ENCODE measurements at regions not wholly inside any gene's neighbourhood (a gene's known extent, or its start where the extent isn't known, plus 50 kb on each side); places are given as distances from the start of the nearest gene placed in this dataset.
"Not testable (repeated sequence)": the region's sequence is repeated elsewhere in the genome, so short reads cannot be mapped to it uniquely, and the experiment has no call there.

DNA sequence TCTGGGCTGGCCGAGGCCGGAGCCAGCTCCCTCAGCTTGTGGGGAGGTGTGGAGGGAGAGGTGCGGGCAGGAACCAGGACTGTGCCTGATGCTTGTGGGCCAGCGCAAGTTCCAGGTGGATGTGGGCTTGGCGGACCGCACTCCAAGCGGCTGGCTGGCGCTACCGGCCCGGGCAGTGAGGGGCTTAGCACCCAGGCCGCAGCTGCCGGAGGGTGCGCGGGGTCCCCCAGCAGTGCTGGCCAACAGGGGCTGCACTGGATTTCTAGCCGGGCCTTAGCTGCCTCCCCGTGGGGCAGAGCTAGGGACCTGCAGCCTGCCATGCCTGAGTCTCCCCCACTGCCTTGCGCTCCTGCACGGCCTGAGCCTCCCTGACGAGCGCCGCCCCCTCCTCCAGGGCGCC, 242.8 kb downstream of the CCSER2 start:
- no peak for DNase-seq (ENCODE audit: low read depth)

DNA sequence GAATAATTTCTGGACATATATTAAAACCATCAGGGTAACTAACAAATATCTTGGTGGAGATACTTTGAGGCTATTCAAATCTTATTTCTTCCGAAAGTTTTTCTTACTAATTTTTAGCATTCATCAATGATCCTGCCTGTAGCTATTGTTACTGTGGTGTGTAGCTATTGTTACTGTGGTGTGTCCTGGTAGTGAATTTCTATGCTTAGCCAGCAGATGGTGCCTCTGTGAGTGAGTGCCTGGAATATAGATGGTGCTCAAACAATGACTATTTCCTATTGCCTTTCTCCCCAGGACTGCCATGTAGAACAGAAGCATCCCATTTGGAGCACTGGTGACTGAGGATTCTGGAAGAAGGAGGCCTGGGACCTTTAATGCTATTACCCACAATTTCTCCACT, 245.7 kb downstream of the CCSER2 start:
- no peak for DNase-seq (ENCODE audit: low read depth)

DNA sequence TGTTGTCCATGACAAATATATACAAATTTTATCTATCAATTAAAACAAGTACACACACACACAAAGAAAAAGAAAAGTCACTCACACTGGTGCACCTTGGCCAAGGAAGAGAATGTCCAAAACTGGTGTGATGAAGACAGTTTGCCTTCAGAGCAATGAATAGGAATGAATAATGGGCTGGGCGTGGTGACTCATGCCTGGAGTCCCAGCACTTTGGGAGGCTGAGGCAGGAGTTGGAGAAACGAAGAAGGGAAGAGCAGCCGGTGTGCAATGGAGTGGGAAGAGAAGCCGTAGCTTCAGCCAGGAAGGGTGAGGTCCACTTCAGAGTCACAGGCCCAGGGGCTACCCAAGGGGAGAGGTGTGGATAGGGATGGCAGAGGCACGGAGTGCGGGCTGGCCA, 253.6 kb downstream of the CCSER2 start:
- DNase-seq (ENCODE audit: low read depth): no peak

DNA sequence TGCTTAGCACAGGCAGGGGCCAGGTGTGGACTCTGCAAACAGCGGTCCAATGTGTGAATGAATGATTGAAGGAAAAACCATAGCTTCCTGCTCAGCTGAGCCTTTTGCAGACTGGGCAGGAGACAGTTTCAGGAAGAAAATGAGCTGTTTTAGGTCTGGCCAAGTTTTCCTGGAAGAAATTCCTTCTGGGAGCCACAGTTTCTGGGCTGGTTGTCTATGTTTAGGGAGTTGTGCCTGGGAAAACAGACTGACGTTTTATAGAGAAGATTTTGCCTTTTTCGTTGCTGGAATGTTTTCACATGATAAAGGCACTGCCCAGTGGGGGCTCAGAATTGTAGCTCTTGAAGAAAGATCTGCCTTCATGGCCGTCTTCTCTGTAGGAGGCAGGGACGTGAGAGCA, 255.1 kb downstream of the CCSER2 start:
- DNase-seq (ENCODE audit: low read depth): no peak

DNA sequence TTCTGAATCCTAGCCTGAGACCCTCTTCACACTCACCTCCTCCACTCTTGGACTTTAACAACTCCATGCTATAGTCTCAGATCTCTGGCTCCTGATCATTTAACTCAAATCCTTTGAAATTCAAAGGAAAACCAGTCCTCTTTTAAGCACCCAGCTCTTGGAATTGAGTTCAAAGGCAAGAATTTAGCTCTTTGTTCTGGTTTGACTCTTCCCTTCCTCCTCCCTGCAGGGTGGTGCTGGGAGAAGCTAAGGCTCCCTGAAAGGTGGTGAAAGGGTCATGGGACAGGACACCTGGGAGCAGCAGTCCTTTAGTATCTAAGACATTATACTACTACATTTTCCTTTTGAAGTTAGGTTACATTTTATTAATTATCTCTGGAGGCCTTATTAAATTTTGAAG, 259.4 kb downstream of the CCSER2 start:
- no peak for DNase-seq (ENCODE audit: low read depth)

DNA sequence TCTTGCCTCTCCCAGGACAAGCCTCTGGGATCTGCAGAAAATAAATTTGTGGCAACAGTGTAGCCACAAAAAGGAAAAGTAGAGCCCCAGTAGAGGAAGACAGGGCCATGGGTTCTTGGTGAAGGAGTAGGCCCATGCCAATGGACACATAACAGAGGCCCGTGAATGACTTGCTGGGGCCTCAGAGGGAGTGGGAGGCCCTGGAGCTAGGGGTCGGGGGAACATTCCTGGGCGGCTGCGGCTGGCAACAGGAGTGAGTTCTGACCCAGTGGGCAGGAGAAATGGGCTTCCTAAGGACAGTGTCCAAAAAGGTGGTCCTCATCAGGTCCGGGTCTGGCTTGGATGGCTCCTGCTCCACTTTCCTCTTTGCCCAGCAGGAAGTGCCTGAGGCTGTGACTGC, 260.0 kb downstream of the CCSER2 start:
- DNase-seq (ENCODE audit: low read depth): no peak

DNA sequence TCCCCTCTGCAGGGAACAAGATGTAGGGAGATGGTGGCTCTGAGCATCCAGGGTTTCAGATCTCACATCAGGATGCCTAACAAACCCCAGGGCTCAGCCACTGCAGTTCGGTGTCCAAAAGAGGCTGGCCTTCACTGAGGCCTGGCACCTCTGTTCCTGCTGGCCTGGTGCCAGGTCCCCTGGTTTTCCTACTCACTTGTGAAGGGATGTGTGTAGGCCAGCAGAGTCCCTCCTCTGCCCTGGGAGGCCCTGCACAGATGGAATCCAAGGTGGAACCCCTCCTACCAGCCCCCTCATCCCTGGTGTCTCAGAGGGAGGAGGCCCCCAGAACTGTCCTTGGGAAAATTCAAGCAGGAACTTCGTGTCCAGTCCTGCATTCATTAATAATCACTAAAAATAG, 260.6 kb downstream of the CCSER2 start:
- no peak for DNase-seq (ENCODE audit: low read depth)

DNA sequence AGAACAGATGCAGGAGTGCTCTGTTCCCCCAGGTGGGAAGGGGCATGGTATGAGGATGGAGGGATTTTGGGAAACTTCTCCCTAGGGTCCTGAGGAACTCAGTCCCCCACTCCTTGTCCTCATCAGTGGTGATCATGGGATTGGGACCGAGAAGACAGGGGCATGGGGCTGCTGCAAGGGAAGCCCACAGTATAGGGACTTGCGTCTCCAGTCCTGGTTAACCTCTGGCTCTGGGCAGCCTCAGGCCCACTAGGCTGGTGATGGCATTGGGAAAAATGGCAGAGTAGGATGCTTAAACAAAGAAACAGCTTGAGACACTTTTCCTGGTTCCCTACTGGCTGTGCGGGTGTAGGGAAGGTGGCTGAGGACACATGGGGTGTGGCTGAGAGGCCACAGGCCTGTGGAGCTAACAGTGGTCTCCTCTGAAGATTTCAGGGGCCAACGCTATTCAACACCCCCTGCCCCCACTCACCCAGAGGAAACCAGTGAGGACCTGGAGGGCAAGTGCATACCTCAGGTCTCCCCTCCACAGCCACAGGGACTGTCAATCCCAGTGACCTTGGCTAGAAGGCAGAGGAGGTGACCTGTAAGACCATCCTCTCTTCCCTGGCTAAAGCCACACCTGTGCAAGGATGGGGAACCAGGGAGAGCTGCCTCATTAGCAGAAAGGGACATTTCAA, 261.3 kb downstream of the CCSER2 start:
- DNase-seq (ENCODE audit: low read depth): no peak

DNA sequence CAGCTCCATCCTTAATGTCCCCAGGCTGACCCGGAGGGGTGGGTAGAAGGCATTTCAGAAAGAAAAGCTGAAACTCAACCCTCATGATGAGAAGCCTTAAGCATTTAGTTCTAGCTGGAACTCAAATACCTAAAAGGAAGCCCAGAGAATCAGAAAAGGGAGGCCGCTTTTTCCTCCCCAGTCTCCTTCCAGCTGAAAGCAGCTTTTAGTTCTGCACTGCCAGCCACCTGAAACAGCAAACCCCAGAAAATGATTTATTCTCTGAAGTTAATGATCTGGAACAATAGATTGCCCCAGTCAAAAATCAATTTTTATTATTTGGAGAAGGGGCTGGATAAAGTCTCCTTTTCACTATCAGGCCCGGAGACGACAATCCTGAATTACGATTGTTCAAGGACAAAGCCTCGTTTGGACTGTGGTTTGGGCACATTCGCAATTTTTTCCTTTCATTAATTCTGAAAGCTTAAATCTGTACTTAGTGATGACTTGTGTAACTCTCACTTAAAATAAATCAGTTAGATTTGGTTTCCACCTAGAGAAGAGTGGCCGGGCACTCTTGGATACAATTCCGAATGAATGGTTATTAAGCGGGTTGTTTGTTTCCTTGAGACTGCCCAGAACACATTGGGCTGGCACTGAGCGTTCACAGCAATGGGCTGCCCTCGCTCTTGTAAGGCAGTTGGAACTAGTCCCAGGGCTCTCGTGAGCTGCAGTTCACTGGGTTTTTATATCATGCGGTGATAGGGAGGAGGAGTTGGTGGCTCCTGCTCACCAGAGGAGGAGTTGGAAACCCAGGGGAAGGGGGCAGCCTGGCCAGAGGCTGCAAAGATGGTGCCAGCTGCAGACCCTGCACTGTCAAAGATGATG, 262.2 kb downstream of the CCSER2 start:
- no peak for DNase-seq (ENCODE audit: low read depth)

DNA sequence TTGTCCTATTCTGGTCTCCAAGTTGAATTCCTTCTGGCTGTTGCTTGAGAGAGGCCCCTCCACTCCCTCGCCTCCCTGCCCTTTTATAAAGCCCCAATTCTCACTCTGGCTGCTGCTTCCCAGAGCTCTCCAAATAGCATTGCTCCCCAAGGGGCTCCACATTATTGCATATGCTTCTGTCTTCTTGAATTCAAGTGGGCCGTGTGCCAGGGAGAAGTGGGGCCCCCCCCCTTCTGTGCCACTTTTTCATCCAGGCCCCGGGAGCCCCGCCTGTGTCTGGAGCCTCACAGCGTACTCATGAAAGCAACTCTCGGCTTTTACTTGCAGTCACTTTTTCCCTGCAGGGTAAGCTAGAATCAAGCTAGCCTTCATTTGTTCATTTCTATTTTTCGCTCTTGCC, 265.1 kb downstream of the CCSER2 start:
- no peak for DNase-seq (ENCODE audit: low read depth)

DNA sequence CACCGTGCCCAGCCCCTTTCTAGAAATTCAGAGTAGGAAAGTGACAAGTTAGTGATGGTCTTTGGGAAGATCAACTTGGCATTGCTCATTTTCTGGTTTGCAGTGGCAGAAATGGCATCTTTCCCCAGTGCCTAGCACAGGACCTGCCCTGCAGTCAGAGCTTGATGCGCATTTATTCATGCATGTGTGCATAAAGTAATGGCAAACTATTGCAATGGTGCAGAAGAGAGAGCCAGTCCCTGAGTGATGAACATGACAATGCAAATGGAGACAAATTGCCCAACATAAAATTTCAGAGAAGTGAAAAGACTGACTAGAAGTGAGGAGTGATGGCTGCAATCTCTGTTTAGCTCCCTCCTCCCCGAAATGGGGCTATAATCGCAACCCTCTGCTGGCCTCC, 268.2 kb downstream of the CCSER2 start:
- DNase-seq (ENCODE audit: low read depth): no peak

DNA sequence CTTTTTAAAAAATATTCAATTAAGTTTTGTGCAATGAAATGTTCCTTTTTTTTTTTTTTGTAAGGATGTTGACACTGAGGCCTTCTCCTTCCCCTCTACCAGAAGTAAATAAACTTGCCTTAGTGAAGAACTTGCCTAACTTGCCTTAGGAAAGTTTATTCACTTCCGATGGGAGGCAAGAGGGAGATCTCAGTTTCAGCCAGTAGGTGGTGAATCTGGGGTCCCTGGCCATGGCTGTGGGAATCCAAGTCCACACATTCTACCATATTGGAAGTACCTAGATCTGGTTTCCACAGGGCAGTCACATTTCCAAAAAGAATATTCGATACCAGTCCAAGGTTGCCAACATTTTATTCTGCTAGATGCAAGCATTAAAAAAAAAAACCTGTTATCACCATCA, 270.9 kb downstream of the CCSER2 start:
- DNase-seq (ENCODE audit: low read depth): no peak

DNA sequence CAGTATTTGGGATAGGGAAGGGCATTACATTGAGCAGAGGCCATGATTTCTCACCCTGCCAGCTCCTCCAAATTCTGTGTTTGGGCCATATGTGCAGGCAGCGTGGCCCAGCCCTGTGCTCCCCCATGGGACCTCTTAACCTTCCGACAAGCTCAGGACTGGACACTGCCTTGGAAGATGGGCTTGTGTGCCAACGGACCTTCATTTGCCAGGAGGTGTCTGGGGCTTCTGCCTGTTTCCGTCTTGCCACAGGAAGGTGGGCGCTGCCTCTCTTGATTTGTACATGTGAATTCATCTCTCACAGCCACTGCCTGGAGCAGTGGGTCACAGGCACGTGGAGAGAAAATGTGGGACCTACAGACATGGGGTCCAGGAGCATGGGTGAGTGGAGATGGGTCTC, 272.6 kb downstream of the CCSER2 start:
- no peak for DNase-seq (ENCODE audit: low read depth)

DNA sequence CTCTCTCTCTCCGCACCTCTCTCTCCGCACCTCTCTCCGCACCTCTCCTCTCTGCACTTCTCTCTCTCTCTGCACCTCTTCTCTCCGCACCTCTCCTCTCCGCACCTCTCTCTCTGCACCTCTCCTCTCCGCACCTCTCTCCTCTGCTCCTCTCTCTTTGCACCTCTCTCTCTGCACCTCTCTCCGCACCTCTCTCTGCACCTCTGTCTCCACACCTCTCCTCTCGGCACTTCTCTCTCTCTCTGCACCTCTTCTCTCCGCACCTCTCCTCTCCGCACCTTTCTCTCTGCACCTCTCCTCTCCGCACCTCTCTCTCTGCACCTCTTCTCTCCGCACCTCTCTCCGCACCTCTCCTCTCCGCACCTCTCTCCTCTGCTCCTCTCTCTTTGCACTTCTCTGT, 274.2 kb downstream of the CCSER2 start:
- DNase-seq (ENCODE audit: low read depth): not testable (repeated sequence)

DNA sequence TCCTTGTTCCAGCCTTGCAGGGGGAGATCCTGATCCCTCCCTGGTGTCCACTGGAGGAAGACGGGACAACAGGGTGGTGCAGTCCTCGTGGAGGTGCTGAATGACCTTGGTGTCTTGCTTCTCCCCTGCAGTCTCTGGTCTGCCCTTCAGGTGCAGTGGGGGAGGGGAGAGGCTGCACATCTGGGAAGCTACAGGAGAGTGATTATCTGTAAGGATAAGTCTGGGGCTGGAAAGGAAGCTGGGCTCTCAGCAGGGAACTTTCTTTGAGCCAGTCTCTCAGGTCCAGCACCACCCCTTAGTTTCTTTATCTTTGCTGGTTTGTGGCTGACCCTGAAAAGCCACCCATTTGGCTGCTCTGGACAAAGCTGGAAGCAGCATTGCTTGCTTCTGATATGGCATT, 275.6 kb downstream of the CCSER2 start:
- no peak for DNase-seq (ENCODE audit: low read depth)

DNA sequence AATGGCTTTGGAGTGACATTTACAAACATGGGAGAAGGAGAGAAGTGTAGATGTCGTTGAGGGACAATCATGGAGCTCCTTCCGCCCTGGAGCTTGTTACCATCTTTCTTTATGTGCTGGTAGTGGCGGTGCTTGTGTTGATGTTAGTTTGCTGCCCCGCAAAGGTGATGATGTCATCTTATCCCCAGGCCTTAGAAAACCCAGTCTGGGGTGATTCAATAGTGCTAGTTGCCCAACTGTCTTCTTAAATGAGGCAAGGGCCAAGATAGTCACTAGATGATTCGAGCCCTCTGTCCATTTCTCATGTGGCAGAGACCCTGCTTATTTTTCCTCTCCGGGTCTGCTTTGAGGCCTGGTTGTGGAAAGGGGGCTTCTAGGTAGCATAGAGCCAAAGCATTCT, 277.4 kb downstream of the CCSER2 start:
- DNase-seq (ENCODE audit: low read depth): no peak

DNA sequence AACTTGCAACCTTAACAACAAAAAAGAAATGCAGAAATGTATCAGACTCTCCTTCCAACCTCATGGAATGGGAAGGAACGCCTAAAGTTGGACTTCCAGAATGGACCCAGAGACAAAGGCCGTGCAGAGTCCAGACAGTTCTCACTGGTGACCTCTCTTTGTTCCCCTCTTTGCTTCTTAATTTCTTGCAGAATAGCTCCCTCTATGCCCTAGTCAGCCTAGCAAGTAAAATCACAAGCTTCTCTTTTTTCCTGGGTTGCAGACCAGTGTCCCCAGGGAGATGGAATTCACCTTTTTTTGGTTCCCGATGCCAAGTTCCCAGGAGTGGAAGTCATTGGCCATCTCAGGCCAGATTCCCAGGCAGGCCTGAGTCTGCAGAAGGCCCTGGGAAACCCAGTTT, 278.0 kb downstream of the CCSER2 start:
- no peak for DNase-seq (ENCODE audit: low read depth)

DNA sequence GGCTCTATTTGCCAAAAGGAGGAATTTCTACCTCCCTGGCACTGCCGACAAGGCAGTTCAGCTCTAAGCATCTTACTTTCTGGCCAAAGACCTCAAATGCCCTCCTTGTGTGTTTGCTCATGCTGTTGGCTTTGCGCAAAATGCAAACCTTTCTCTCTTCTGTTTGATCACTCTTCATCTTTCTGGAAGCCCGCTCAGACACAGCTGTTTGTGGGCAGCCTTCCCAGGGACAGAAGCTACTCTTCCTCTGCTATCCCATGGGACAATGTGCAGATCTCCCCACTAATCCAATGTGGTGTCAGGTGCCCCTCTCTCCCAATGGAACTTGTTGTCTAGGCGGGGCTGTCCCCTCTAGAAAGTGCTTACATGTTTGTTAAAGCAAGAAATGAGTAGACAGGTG, 278.7 kb downstream of the CCSER2 start:
- DNase-seq (ENCODE audit: low read depth): no peak

DNA sequence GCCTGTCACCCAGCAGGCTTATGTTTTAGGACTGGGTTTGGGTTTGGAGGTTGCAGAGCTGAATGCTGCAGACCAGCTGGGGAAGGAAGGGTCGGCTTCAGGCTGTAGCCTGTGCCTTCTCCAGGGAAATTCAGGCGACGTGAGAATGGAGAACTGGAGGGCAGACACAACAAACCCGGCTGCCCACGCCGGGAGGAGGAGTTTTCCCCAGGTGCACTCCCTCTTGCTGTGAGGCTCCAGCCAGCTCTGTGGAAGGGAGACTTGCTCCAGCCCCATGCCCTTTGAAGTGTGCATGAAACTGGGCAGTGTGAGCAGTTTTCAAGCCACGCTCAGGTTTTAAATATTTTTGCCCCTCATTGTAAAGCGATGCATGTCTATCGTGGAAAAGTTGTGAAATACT, 279.1 kb downstream of the CCSER2 start:
- no peak for DNase-seq (ENCODE audit: low read depth)

DNA sequence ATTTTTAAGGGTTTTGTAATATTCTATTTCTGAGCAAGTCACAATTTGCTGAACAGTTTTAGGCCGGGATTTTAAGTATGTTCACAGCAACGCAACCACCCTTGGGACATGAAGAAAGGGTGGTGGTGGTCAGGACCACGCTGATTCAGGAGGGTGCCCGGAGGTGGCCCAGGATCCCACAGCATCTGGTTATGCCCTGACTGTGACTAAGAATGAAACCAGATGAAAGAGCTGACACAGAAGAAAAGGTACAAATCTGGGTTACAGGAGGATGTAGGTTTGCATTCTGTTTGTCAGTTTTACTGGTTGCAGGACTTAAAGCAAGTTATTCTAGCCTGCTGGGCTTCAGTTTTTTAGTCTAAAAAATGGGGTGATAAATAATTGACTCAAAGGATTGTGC, 279.7 kb downstream of the CCSER2 start:
- DNase-seq (ENCODE audit: low read depth): no peak

DNA sequence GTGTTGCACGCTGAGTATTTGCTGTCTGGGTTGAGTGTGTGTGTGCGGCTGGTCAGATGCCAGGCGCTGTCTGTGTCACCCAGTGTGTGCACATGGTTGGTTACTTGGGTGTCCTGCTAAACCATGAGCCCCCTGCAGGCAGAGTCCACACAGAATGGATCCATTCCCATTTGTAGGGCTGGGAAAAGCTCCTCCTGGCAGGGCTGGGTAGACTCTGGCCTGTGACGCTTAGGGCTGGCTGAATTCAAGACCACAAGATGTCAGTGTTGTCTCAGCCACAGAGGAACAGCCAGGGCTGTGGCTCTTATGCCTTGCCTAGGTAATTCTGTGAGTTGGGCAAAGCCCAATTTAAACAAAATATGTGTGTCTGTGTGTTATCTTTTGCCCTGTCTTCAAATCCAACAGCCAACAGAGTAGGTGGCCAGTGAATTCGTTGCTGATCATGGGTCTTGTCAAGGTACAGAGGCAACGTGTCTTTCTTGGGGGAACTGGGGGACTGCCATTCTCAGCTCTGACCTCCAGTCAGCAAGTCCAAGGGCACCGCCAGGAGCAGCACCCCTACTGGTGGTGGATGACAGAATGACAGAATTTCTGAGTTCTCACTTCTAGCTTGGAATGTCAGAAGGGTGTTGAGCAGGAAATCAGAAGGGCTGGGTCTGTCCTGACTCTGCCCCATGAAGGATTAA, 285.1 kb downstream of the CCSER2 start:
- DNase-seq (ENCODE audit: low read depth): no peak

DNA sequence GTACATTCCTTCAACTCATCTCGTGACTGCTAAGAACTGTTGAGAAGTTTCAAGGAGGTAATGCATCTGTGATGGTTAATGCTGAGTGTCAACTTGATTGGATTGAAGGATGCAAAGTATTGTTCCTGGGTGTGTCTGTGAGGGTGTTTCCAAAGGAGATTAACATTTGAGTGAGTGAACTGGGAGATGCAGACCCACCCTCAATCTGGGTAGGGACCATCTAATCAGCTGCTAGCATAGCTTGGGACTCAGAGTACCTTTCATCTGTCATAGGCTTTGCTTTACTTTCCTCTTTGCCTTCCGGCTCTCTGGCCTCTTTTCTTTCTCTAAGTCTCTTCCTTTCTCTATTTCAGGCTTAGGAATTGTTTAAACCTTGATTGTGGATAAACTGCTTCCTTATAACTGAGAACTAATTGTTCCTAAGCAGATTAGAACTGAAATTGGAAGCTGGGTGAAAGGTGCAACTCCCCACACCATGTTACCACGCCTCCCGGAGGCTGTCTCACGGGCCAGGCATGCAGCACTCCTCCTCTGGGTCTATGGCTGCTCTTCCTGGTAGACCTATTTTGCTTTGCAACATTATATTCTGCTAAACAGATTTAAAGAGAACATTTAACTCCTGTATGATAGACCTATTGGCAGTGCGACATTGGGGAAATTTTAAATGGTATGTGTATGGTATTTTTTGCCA, 298.2 kb downstream of the CCSER2 start:
- no peak for DNase-seq (ENCODE audit: low read depth)

DNA sequence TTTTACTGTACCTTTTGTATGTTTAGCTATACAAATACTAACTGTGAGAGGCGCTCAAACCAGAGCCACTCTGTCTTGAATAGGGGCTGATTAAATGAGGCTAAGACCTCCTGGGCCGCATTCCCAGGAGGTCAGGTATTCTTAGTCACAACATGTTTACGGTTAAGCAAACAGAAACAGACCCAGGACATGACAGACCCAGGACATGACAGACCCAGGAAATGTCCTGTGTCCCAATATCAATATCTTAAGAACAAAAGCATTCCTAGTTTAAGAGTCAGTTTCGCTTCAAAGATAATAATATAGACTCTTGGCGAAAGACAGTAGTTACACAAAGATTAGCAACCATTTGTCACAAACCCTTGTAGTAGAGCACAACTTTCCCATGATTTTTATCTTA, 304.5 kb downstream of the CCSER2 start:
- DNase-seq (ENCODE audit: low read depth): no peak
